ENCODE measurements at regions not wholly inside any gene's neighbourhood (a gene's known extent, or its start where the extent isn't known, plus 50 kb on each side); places are given as distances from the start of the nearest gene placed in this dataset.

- H3K9me3 ChIP-seq (ENCODE audit: control insufficient read depth, insufficient read depth, low read depth, low read length) = no peaks in the 10 kb centered on the region
- H3K36me3 ChIP-seq (ENCODE audit: control insufficient read depth, insufficient read depth, low read length) = no peaks in the 10 kb centered on the region
- no peak for TF ChIP-seq POLR2AphosphoS5 (IDR thresholded peaks at IDR 0.05; ENCODE audit: low read depth, low read length)
- no peak for TF ChIP-seq SIN3A (IDR thresholded peaks at IDR 0.05; ENCODE audit: borderline replicate concordance, insufficient read depth, low read depth, low read length)
- TF ChIP-seq REST (IDR thresholded peaks at IDR 0.05; ENCODE audit: insufficient read depth in 1 of 2, low read depth in 2 of 2, low read length in 1 of 2) = no peak
- TF ChIP-seq CTCF (IDR thresholded peaks at IDR 0.05) = no peak
- no peak for TF ChIP-seq TCF7L2 (IDR thresholded peaks at IDR 0.05; ENCODE audit: low read depth, low read length)
- in situ Hi-C loops (cut with HindIII; ENCODE audit: low pct_unique_long_range_greater_than_20kb, low sequenced_read_pairs) (no loop called here), intact Hi-C loops (cut with micrococcal nuclease; ENCODE audit: unreplicated experiment) (no loop called here)
- no peak overlapping the region for H3K4me3 ChIP-seq (ENCODE audit: low read depth in 2 of 2, low read length in 2 of 2)
- ChIA-PET POLR2A (no interaction called here), CTCF (no interaction called here)
- no peaks in the 10 kb centered on the region; the same call in 1 of the 2 replicates for H3K27me3 ChIP-seq (ENCODE audit: control insufficient read depth, insufficient read depth, low read length)
- H3K4me1 ChIP-seq (ENCODE audit: control insufficient read depth, insufficient read depth, low read length) = no peaks in the 10 kb centered on the region
- DNase-seq (ENCODE audit: low read depth, low spot score) (peak; percentile 8), ATAC-seq (peak; percentile 73)
- BruUV-seq (replicated peaks) = no TSS peak
- H3K27ac ChIP-seq (ENCODE audit: low read length) = no peak overlapping the region
These were observed 246.3 kb upstream of the RAB4A start for GRCh38 chr1:229024528-229025130.

GRCh38 chr1:229025576-229025975 is 245.3 kb upstream of the RAB4A start:
- CTCF ChIA-PET = no interaction called here
- in situ Hi-C loops (cut with HindIII; ENCODE audit: low pct_unique_long_range_greater_than_20kb, low sequenced_read_pairs) = no loop called here
- BruUV-seq (replicated peaks) = no TSS peak
- TF ChIP-seq REST (IDR thresholded peaks at IDR 0.05; ENCODE audit: insufficient read depth in 1 of 2, low read depth in 2 of 2, low read length in 1 of 2) (no peak), TCF7L2 (IDR thresholded peaks at IDR 0.05; ENCODE audit: low read depth, low read length) (no peak), CTCF (IDR thresholded peaks at IDR 0.05) (no peak), SIN3A (IDR thresholded peaks at IDR 0.05; ENCODE audit: borderline replicate concordance, insufficient read depth, low read depth, low read length) (no peak), POLR2AphosphoS5 (IDR thresholded peaks at IDR 0.05; ENCODE audit: low read depth, low read length) (no peak)
- DNase-seq (ENCODE audit: low read depth, low spot score) = no peak
- Histone ChIP-seq H3K36me3 (ENCODE audit: control insufficient read depth, insufficient read depth, low read length) (no peaks in the 10 kb centered on the region), H3K27ac (ENCODE audit: low read length) (no peak overlapping the region), H3K4me3 (ENCODE audit: low read depth in 2 of 2, low read length in 2 of 2) (no peak overlapping the region), H3K4me1 (ENCODE audit: control insufficient read depth, insufficient read depth, low read length) (no peaks in the 10 kb centered on the region), H3K9me3 (ENCODE audit: control insufficient read depth, insufficient read depth, low read depth, low read length) (no peaks in the 10 kb centered on the region), H3K27me3 (ENCODE audit: control insufficient read depth, insufficient read depth, low read length) (no peaks in the 10 kb centered on the region; the same call in 1 of the 2 replicates)
- POLR2A ChIA-PET = no interaction called here
- ATAC-seq = no peak
- intact Hi-C loops (cut with micrococcal nuclease; ENCODE audit: unreplicated experiment) = no loop called here

Data from Panc1 (cell line).